Stimulated activated CD4-positive, alpha-beta T cell treated with anti-CD3 and anti-CD28 coated beads, Interleukin-4, amount 100 ng/mL, for 48 hours (primary cell): ENCODE measurements at regions not wholly inside any gene's neighbourhood (a gene's known extent, or its start where the extent isn't known, plus 50 kb on each side); places are given as distances from the start of the nearest gene placed in this dataset.

Source experiments
- DNase-seq, 2 donors: peaks; one replicate each; pipeline ENCODE4 v3.0.0-alpha.2; 2020; ENCODE audit warnings: low read depth in 2 of 2

DNA sequence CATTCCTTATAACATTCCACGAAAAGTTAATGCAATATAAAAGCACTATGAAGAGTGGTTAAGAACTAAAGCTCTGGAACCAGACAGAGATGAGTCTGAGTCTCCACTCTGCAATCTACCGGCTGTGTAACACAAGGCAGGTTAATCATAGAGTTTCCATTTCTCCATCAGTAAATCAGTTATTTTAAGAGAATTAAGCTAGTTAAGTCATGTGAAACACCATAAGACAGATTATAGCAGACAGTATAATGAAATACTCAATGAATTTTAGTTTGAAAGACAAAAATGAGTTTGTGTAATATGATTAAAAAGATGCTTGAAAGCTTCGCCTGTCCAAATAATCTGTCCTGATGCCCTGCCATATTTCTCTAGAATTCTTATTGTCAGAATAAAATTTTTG lies 282.6 kb upstream of the ACTRT1 start:
- DNase-seq = no peak

DNA sequence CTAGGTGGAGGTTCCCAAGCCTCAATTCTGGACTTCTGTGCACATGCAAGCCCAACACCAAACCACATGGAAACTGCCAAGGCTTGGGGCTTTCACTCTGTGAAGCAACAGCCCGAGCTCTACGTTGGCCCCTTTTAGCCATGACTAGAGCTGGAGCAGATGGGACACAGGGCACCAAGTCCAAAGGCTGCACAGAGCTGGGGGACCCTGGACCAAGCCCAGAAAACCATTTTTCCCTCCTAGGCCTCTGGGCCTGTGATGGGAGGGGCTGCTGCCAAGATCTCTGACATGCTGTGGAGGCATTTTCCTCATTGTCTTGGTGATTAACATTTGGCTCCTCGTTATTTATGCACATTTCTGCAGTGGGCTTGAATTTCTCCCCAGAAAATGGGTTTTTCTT lies 258.7 kb upstream of the ACTRT1 start:
- no peak for DNase-seq

DNA sequence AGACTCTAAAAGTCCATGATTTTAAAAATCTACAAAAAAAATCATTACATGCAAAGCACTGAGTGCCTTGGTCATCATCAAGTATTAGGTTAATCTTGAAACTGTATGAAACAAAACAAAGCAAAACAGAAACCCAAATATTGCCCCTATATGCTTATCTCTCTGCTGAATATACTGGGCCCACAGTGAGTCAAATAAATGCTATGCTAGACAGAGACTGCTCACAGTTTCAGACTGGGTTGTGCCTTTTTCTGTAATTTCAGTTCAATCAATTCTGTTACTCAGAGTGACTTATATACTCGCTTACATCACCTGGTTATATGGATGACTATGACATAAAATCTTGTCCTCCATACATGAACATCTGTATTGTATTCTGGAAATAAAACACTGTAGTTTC lies 257.1 kb upstream of the ACTRT1 start:
- DNase-seq = no peak

DNA sequence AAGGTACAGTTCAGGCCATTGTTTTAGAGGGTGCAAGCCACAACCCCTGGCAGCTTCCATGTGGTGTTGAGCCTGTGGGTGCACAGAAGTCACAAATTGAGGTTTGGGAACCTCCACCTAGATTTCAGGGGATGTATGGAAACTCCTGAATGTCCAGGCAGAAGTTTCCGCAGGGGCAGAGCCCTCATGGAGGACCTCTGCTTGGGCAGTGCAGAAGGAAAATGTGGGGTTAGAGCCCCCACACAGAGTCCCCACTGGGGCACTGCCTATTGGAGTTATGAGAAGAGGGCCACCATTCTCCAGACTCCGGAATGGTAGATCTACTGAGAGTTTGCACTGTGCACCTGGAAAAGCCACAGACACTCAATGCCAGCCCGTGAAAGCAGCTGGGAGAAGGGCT lies 242.0 kb upstream of the ACTRT1 start:
- no peak for DNase-seq

DNA sequence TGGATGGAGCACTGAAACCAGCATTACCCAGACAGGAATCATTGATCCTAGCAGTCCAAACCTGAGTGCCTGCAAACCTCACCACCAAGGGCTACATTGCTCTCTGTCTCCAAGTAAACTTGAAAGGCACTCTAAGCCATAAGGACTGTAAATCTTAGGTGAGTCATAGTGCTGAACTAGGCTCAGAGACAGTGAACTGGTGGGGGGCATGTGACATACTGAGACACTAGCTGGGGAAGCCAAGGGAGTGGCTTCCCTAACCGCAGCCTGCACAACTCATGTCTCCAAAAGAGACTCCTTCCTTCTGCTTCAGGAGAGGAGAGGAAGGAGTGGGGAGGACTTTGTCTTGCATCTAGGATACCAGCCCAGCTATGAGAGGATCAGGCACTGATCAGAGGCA lies 235.5 kb upstream of the ACTRT1 start:
- no peak for DNase-seq

DNA sequence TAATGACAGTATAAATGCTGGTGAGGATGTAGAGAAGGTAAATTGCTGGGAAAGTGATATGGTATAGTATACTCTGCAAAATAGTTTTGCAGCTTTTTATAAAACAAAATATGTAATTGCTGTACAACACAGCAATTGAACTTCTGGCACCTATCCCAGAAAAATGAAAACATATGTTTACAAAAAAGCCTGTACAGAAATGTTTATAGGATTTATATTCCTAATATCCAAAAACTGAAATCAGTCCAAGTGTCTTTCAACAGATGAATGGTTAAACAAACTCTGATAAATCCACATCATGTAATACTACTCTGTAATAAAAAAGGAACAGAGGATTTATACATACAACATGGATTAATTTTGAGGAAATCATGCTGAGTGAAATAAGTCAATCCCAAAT lies 198.4 kb upstream of the ACTRT1 start:
- DNase-seq = no peak

DNA sequence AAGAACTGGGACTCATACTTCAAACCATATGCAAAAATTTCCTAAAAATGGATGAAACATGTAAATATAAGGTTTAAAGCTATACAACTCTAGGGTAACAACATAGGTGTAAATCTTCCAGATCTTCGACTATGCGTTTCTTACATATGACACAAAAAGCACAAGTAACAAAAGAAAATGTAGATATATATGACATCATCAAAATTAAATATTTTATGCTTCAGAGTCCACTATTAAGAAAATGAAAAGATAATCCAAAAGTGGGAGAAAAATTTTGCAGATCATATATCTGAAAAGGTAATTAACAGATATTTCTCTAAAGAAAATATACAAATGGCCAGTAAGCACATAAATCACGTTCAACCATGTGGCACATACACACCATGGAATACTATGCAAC lies 164.2 kb upstream of the ACTRT1 start:
- DNase-seq = no peak

DNA sequence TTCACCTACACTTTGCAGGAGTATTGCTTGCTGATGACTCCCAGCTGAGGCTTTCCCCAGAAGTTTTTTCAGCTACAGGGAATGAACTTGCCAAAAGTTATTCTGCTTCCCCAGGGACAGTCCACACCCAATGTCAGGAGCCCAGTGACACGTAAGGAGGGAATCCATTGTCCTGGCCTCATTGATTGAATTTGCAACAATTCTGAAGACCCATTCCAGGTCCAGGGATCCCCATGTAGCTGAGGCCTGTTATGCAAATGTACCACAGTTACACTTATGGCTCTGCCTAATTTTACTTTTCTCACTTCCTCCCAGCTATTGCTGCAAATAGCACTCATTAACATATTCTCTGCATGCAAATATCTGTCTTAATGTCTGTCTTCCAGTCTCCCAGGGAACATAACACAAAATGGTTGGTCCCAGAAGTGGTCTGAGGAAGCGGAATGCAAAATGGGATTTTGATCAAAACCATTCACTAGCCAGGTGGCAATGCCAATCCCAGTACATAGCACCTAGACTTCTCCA lies 113.7 kb upstream of the ACTRT1 start:
- no peak for DNase-seq

DNA sequence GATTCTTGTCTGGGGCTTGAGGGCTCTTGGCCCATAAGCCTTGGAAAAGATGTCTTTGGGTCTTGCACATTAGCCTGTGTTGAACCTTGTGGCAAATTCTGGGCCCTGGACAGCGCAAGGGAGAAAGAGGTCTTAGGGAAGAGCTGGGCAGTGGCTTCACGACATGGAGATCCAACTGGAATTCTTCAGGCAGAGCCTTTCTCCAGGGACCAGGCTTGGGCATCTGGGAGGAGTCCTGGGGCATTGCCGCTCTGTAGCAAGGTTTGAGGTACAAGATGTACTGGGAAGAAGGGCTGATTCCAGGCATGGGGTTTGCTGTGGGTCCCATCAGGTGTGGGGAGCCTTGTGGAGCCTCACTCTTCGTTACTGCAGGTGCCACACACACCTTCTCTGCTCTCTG lies 104.0 kb upstream of the ACTRT1 start:
- no peak for DNase-seq

DNA sequence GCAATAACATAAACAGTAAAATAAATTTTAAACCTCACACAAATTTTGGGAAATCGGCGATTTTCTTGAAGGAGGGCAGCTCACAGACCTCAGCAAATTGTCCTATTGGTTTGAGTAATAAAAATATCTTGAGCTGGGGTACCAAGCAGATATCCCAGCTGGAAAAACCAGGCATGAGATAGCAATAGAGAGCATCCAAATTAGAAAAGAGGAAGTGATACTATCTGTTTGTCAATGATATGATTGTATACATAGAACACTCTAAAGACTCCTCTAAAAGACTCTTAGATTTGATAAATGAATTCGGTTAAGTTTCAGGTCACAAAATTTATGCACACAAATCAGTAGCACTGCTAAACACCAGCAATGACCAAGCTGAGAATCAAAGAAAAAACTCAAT lies 90.5 kb upstream of the ACTRT1 start:
- no peak for DNase-seq

DNA sequence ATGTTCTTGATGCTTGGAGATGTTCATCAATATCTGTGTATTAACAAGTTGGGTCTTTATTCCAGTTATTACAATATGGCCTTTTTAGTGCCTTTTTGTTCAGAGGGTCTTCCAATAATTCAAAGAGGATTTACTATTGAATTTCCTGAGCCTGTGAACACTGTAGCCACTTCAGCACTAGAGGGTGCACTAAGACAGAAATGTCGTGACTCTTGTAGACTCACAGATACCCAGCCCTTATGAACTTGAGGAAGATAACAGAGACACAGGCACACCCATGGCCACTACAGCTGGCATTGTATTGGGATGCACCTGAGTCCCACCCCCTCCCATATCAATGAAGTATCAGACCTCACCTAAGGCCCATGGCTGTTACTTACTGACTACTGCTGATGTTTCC lies 54.4 kb upstream of the ACTRT1 start:
- DNase-seq = no peak

DNA sequence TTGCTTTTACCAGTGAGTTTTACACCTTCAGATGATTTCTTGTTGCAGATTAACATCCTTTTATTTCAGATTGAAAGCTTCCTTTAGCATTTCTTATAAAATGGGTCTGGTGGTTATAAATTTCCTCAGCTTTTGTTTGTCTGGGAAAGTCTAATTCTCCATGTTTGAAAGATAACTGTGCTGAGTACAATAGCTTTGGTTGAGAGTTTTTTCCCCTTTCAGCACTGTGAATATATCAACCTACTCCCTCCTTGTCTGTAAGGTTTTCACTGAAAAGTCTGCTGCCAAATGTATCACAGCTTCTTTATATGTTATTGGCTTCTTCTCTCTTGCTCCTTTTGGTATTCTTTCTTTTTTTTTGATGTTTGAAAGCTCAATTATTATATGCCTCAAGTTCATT lies 53.5 kb upstream of the ACTRT1 start:
- no peak for DNase-seq
